Glutamatergic neuron (in vitro differentiated cells): ENCODE measurements at regions not wholly inside any gene's neighbourhood (a gene's known extent, or its start where the extent isn't known, plus 50 kb on each side); places are given as distances from the start of the nearest gene placed in this dataset.

Experiments used
- DNase-seq: peaks from one replicate; pipeline ENCODE4 v3.0.0; 2022
- H3K27ac Mint-ChIP-seq: one replicate; pipeline ENCODE4 v1.8.0; 2020; ENCODE audit warnings: mild to moderate bottlenecking, mixed read lengths, inconsistent platforms; ENCODE audit not compliant: unreplicated experiment
- H3K27me3 Mint-ChIP-seq: one replicate; pipeline ENCODE4 v1.8.0; 2020; ENCODE audit warnings: mild to moderate bottlenecking, moderate library complexity, mixed read lengths, inconsistent platforms; ENCODE audit not compliant: unreplicated experiment
- H3K36me3 Mint-ChIP-seq: one replicate; pipeline ENCODE4 v1.8.0; 2020; ENCODE audit warnings: mild to moderate bottlenecking, mixed read lengths, inconsistent platforms; ENCODE audit not compliant: unreplicated experiment
- H3K4me1 Mint-ChIP-seq: one replicate; pipeline ENCODE4 v1.8.0; 2020; ENCODE audit warnings: mild to moderate bottlenecking, low read depth, mixed read lengths, inconsistent platforms; ENCODE audit not compliant: unreplicated experiment
- H3K4me3 Mint-ChIP-seq: one replicate; pipeline ENCODE4 v1.8.0; 2020; ENCODE audit warnings: mild to moderate bottlenecking, mixed read lengths, inconsistent platforms; ENCODE audit not compliant: unreplicated experiment
- H3K9me3 Mint-ChIP-seq: one replicate; pipeline ENCODE4 v1.8.0; 2020; ENCODE audit warnings: mild to moderate bottlenecking, moderate library complexity, mixed read lengths, inconsistent platforms; ENCODE audit not compliant: unreplicated experiment
- CTCF ChIP-seq: fragments of 200-600 bp; sonication (generic); IDR thresholded peaks from one replicate; pipeline ENCODE4 v1.5.0; 2021; ENCODE audit not compliant: partially characterized antibody, unreplicated experiment

- no peak overlapping the region for H3K4me3 Mint-ChIP-seq
- H3K27ac Mint-ChIP-seq = no peak overlapping the region
- peaks cover 2% of the 10 kb centered on the region for H3K27me3 Mint-ChIP-seq
- no peak for TF ChIP-seq CTCF
- H3K36me3 Mint-ChIP-seq = no peaks in the 10 kb centered on the region
- no peak for DNase-seq
- no peaks in the 10 kb centered on the region for H3K9me3 Mint-ChIP-seq
- no peaks in the 10 kb centered on the region for H3K4me1 Mint-ChIP-seq
Measured at GRCh38 chr4:44859477-44859876, 133.1 kb upstream of the GNPDA2 start.

GRCh38 chr4:44848466-44848865 lies 122.1 kb upstream of the GNPDA2 start:
- H3K9me3 Mint-ChIP-seq = no peaks in the 10 kb centered on the region
- TF ChIP-seq CTCF = no peak
- H3K4me1 Mint-ChIP-seq = no peaks in the 10 kb centered on the region
- DNase-seq = no peak
- H3K4me3 Mint-ChIP-seq = no peak overlapping the region
- no peaks in the 10 kb centered on the region for H3K27me3 Mint-ChIP-seq
- H3K36me3 Mint-ChIP-seq = peaks cover 5% of the 10 kb centered on the region
- no peak overlapping the region for H3K27ac Mint-ChIP-seq

GRCh38 chr4:44845993-44846392 lies 119.6 kb upstream of the GNPDA2 start:
- no peaks in the 10 kb centered on the region for H3K36me3 Mint-ChIP-seq
- H3K27ac Mint-ChIP-seq = no peak overlapping the region
- no peaks in the 10 kb centered on the region for H3K4me1 Mint-ChIP-seq
- H3K4me3 Mint-ChIP-seq = no peak overlapping the region
- no peak for DNase-seq
- H3K27me3 Mint-ChIP-seq = no peaks in the 10 kb centered on the region
- no peaks in the 10 kb centered on the region for H3K9me3 Mint-ChIP-seq
- TF ChIP-seq CTCF = no peak

- no peaks in the 10 kb centered on the region for H3K36me3 Mint-ChIP-seq
- TF ChIP-seq CTCF = no peak
- no peak overlapping the region for H3K4me3 Mint-ChIP-seq
- no peaks in the 10 kb centered on the region for H3K9me3 Mint-ChIP-seq
- no peaks in the 10 kb centered on the region for H3K4me1 Mint-ChIP-seq
- no peak for DNase-seq
- no peak overlapping the region for H3K27ac Mint-ChIP-seq
- no peaks in the 10 kb centered on the region for H3K27me3 Mint-ChIP-seq
Measured at GRCh38 chr4:44845309-44845708, 119.0 kb upstream of the GNPDA2 start.

- DNase-seq = no peak
- Mint-ChIP-seq H3K27me3 (no peaks in the 10 kb centered on the region), H3K36me3 (no peaks in the 10 kb centered on the region), H3K4me1 (no peaks in the 10 kb centered on the region), H3K4me3 (no peak overlapping the region), H3K9me3 (no peaks in the 10 kb centered on the region), H3K27ac (no peak overlapping the region)
- no peak for TF ChIP-seq CTCF
Measured at GRCh38 chr4:44842531-44842930, 116.2 kb upstream of the GNPDA2 start.
